ENCODE measurements at regions not wholly inside any gene's neighbourhood (a gene's known extent, or its start where the extent isn't known, plus 50 kb on each side); places are given as distances from the start of the nearest gene placed in this dataset.

GRCh38 chr1:37181425-37181824 lies 147.1 kb upstream of the GRIK3 start:
- no peak for TF ChIP-seq YY1 (IDR thresholded peaks at IDR 0.05; ENCODE audit: insufficient read depth, insufficient read length)
- no peak for TF ChIP-seq ZNF274 (IDR thresholded peaks at IDR 0.05; ENCODE audit: low read depth, low read length)
